ENCODE measurements at regions not wholly inside any gene's neighbourhood (a gene's known extent, or its start where the extent isn't known, plus 50 kb on each side); places are given as distances from the start of the nearest gene placed in this dataset.
A peak's percentile ranks its signal among the peaks of the same experiment; 100 is the strongest.
"Not testable (repeated sequence)": the region's sequence is repeated elsewhere in the genome, so short reads cannot be mapped to it uniquely, and the experiment has no call there.

- no peak for DNase-seq (ENCODE audit: low spot score)
Measured at GRCh38 chr12:114852976-114853529, 169.1 kb upstream of the TBX3 start.

GRCh38 chr12:114851981-114852380, 168.0 kb upstream of the TBX3 start:
- DNase-seq (ENCODE audit: low spot score): no peak

- no peak for DNase-seq (ENCODE audit: low spot score)
Measured at GRCh38 chr12:114850661-114851275, 166.8 kb upstream of the TBX3 start.

DNA sequence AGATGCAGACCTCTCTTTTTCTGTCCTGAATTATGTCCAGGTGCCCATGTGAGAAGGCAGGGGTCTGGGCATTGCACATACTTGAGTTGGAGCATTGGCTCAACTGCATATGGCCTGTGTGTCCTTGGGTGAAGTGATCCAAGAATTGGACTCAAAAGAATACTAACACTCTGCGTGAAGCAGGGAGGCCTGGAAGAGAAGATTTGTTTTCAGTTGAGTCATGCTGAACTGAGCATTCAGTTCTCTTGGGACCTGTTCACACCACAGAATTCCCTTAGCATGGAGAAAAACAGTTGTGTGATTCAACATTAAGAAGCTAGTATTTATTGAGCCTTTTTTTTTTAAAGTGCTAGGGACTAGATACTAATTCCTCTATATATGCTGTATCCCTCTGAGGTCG, 164.7 kb upstream of the TBX3 start:
- DNase-seq (ENCODE audit: low spot score): no peak

- DNase-seq (ENCODE audit: low spot score): no peak
Measured at GRCh38 chr12:114847441-114848035, 163.6 kb upstream of the TBX3 start.

GRCh38 chr12:114846771-114847170, 162.8 kb upstream of the TBX3 start:
- no peak for DNase-seq (ENCODE audit: low spot score)

- no peak for DNase-seq (ENCODE audit: low spot score)
Measured at GRCh38 chr12:114841557-114842251, 157.7 kb upstream of the TBX3 start.

DNA sequence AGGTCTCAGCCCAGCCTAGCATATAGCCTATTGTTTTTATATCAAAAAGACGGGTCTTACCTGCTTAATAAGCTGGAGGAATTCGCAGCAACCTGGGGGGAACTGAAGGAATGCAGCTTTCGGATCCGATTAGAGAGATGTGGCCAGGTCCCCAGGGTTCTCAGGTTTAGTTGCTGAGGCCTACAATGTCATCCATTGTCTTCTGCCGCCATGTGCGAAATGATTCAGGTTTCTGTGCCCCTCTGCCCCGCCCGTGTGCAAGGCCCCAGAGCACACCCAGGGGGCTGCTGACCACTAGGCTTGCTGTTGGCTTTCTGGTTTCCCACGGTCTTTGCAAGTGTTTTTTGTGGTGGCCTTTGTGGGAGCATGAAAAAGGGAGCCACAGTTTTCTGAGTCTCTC, 154.5 kb upstream of the TBX3 start:
- DNase-seq (ENCODE audit: low spot score): no peak

DNA sequence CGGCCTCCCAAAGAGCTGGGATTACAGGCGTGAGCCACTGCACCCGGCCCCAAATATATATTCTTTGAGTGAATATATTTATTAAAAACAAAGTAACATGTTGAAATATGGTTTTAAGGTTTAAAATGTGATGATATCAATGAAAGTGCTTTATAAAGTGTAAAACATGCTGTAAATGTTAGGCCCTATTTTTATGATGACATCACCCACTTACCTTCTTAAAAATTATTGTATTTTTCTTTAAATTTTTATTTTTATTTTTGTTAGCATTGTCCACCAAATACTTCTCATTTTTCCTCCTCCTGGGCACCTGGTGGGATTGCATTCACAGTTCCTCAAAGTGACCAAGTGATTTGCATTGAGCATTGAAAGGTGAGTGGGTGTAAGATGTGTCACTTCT, 152.6 kb upstream of the TBX3 start:
- DNase-seq (ENCODE audit: low spot score): no peak

- no peak for DNase-seq (ENCODE audit: low spot score)
Measured at GRCh38 chr12:114835031-114835430, 151.1 kb upstream of the TBX3 start.

DNA sequence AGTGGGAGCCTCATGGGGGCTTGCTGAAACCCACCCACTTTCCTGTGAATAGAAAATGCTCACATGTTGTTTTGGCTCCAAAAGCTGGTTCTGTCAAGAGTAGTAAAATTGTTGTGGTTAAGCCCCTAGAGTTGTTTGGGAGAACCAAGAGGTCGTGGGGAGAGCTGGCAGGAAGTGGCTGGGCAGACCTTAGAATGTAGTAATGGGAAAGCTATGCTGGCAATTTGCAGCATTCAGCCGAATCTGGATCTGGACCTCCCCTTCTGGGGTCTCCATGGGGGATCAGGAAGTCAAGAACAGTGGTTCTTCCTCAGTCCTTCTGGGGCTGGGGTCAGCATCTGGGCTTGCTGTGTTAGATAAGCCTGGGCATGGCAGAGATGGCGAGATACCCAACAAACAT, 150.6 kb upstream of the TBX3 start:
- DNase-seq (ENCODE audit: low spot score): no peak

DNA sequence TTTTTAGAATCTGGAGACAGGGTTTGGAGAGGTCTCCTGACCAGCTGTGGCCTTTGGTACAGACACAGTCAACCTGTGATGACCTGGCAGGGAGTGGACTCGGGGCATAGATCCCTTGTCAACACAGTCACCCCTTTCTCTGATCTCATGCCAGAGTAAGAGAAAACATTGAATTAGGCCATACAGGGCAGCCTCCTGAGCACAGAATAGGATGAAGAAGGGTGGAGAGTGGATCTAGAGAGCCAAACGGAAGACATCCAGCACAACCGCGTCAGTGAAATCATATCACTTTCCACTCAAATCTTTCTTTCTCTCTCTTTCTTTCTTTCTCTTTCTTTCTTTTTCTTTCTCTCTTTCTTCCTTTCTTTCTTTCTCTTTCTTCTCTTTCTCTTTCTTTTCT, 145.9 kb upstream of the TBX3 start:
- DNase-seq (ENCODE audit: low spot score): no peak

GRCh38 chr12:114829244-114829643, 145.3 kb upstream of the TBX3 start:
- not testable (repeated sequence) for DNase-seq (ENCODE audit: low spot score)

- DNase-seq (ENCODE audit: low spot score): no peak
Measured at GRCh38 chr12:114827461-114827860, 143.5 kb upstream of the TBX3 start.

DNA sequence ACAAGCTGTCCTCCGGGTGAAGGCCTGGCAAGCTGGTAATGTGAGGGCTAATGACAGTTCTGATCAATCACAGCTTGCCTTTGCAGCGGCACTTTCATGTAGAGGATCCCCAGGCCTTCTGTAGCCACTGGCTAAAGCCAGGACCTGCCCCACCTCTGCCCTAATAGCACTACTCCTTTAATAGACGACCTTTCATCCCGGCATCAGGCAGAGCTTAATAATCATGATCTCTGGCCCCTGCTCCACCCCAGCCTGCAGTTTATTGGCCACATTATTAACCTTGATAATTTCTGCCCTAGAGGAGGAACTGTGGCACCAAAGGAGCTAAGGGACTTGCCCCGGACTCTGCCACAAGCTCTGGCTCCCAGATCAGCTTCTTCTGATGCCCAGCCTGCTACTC, 142.3 kb upstream of the TBX3 start:
- no peak for DNase-seq (ENCODE audit: low spot score)

- no peak for DNase-seq (ENCODE audit: low spot score)
Measured at GRCh38 chr12:114823724-114824123, 139.7 kb upstream of the TBX3 start.

- DNase-seq (ENCODE audit: low spot score): no peak
Measured at GRCh38 chr12:114821570-114821969, 137.6 kb upstream of the TBX3 start.

DNA sequence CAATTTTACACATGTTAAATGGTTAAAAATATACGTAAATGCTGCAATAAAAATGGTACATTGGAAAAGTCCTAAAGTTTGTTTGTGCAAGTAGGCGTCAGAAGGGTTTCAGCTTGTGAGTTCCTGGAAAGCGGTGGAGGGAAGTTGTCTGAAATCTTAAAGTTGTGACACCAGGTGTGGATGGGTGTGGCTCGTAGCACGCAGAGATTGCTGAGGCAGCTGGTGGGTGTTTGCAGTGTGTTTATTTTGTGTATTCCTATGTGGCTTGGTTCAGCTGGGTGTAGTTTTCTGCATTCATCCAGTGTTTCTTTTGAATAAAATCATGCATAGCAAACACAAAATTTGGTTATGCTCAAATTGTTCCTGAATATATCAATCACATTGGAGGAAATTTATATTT, 136.8 kb upstream of the TBX3 start:
- DNase-seq (ENCODE audit: low spot score): no peak

DNA sequence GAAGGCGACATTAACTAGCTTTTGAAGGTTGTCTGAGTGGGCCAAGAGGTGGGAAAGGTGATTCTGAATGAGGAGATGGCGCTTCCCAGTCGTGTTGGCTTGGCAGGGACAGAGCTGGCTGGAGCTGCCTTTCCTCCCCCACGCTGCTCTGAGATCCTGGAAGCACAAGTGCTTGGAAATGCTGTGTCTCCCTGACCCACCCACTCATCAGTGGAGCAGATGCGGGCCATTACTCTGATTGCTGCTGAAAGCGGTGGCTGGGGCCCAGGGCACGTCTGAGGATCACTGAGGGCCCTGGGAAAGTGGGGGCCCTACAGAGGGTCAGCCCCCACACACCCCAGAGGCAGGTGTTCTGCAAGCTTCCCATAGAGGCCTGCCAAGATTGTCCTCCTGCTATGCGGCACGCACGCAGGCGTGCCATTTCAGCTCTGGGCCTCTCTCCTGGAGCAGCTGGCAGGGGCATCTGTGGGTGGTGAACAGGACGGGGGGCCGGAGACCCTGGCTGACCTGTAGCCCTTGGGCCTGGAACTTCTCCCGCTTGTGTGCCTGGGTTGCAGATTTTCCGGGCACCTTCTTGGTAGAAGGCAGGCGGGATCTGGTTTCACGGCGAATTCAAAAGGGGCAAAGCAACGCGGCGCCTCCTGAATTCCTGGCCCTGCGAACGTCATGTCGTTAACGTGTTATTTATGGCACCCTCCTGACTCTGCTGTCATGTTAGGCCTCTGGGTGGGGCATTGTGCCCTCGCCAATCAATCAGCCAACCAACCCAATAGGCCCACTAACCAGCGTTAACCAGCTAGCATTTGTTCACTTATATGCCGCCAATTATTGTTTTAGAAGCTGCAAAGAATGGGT, 133.8 kb upstream of the TBX3 start:
- no peak for DNase-seq (ENCODE audit: low spot score)

- DNase-seq (ENCODE audit: low spot score): no peak
Measured at GRCh38 chr12:114815026-114815795, 131.2 kb upstream of the TBX3 start.

- DNase-seq (ENCODE audit: low spot score): peak; percentile 6
Measured at GRCh38 chr12:114812858-114813761, 129.1 kb upstream of the TBX3 start.
